ENCODE measurements at regions not wholly inside any gene's neighbourhood (a gene's known extent, or its start where the extent isn't known, plus 50 kb on each side); places are given as distances from the start of the nearest gene placed in this dataset.

GRCh38 chr14:85978582-85979250 is 448.8 kb downstream of the FLRT2 start:
- no peak for DNase-seq
- no peaks in the 10 kb centered on the region for H3K27me3 ChIP-seq (ENCODE audit: insufficient read depth, low read length, poor library complexity)
- TF ChIP-seq EZH2 (IDR thresholded peaks at IDR 0.05; ENCODE audit: borderline replicate concordance, low read depth, low read length, severe bottlenecking) (no peak), CTCF (IDR thresholded peaks at IDR 0.05; ENCODE audit: borderline replicate concordance, extremely low read depth, low read length, poor library complexity, severe bottlenecking) (no peak)
- no peak overlapping the region for H3K4me3 ChIP-seq (ENCODE audit: low read depth in 1 of 2, low read length in 2 of 2)
- no peaks in the 10 kb centered on the region for H4K20me1 ChIP-seq (ENCODE audit: insufficient read depth, low read length)
- H3K4me1 ChIP-seq (ENCODE audit: insufficient read depth, low read length), result no peaks in the 10 kb centered on the region
- no peak for ATAC-seq (ENCODE audit: insufficient read depth, low read depth)
- peaks cover 3% of the 10 kb centered on the region; the same call in 1 of the 2 replicates for H3K36me3 ChIP-seq (ENCODE audit: insufficient read depth, low read length)
- no peak overlapping the region for H3K9ac ChIP-seq (ENCODE audit: low read depth, low read length)
- peaks cover 8% of the 10 kb centered on the region for H3K9me3 ChIP-seq (ENCODE audit: insufficient read depth, low read length, severe bottlenecking)
- no peak overlapping the region for H3K4me2 ChIP-seq (ENCODE audit: insufficient read depth, low read length)
- H2AFZ ChIP-seq (ENCODE audit: low read depth, low read length), result no peak overlapping the region
- no peak overlapping the region for H3K27ac ChIP-seq (ENCODE audit: low read length)
- no peaks in the 10 kb centered on the region for H3K79me2 ChIP-seq (ENCODE audit: insufficient read depth, low read length)

- Histone ChIP-seq H3K27ac (ENCODE audit: low read length) (no peak overlapping the region), H2AFZ (ENCODE audit: low read depth, low read length) (no peak overlapping the region), H3K4me1 (ENCODE audit: insufficient read depth, low read length) (no peaks in the 10 kb centered on the region), H3K9ac (ENCODE audit: low read depth, low read length) (no peak overlapping the region), H3K4me2 (ENCODE audit: insufficient read depth, low read length) (no peak overlapping the region), H3K36me3 (ENCODE audit: insufficient read depth, low read length) (peaks cover 3% of the 10 kb centered on the region; the same call in 1 of the 2 replicates), H4K20me1 (ENCODE audit: insufficient read depth, low read length) (no peaks in the 10 kb centered on the region), H3K27me3 (ENCODE audit: insufficient read depth, low read length, poor library complexity) (no peaks in the 10 kb centered on the region), H3K4me3 (ENCODE audit: low read depth in 1 of 2, low read length in 2 of 2) (no peak overlapping the region), H3K79me2 (ENCODE audit: insufficient read depth, low read length) (no peaks in the 10 kb centered on the region), H3K9me3 (ENCODE audit: insufficient read depth, low read length, severe bottlenecking) (peaks cover 8% of the 10 kb centered on the region)
- ATAC-seq (ENCODE audit: insufficient read depth, low read depth), result no peak
- DNase-seq, result no peak
- TF ChIP-seq CTCF (IDR thresholded peaks at IDR 0.05; ENCODE audit: borderline replicate concordance, extremely low read depth, low read length, poor library complexity, severe bottlenecking) (no peak), EZH2 (IDR thresholded peaks at IDR 0.05; ENCODE audit: borderline replicate concordance, low read depth, low read length, severe bottlenecking) (no peak)
These were observed 444.7 kb downstream of the FLRT2 start for GRCh38 chr14:85974602-85975001.

- no peaks in the 10 kb centered on the region for H3K4me1 ChIP-seq (ENCODE audit: insufficient read depth, low read length)
- no peaks in the 10 kb centered on the region for H4K20me1 ChIP-seq (ENCODE audit: insufficient read depth, low read length)
- H3K4me2 ChIP-seq (ENCODE audit: insufficient read depth, low read length), result no peak overlapping the region
- no peak for ATAC-seq (ENCODE audit: insufficient read depth, low read depth)
- H3K9ac ChIP-seq (ENCODE audit: low read depth, low read length), result no peak overlapping the region
- no peak overlapping the region for H2AFZ ChIP-seq (ENCODE audit: low read depth, low read length)
- TF ChIP-seq CTCF (IDR thresholded peaks at IDR 0.05; ENCODE audit: borderline replicate concordance, extremely low read depth, low read length, poor library complexity, severe bottlenecking) (no peak), EZH2 (IDR thresholded peaks at IDR 0.05; ENCODE audit: borderline replicate concordance, low read depth, low read length, severe bottlenecking) (no peak)
- H3K79me2 ChIP-seq (ENCODE audit: insufficient read depth, low read length), result no peaks in the 10 kb centered on the region
- no peak overlapping the region for H3K27ac ChIP-seq (ENCODE audit: low read length)
- no peaks in the 10 kb centered on the region for H3K9me3 ChIP-seq (ENCODE audit: insufficient read depth, low read length, severe bottlenecking)
- no peaks in the 10 kb centered on the region for H3K27me3 ChIP-seq (ENCODE audit: insufficient read depth, low read length, poor library complexity)
- no peaks in the 10 kb centered on the region for H3K36me3 ChIP-seq (ENCODE audit: insufficient read depth, low read length)
- H3K4me3 ChIP-seq (ENCODE audit: low read depth in 1 of 2, low read length in 2 of 2), result no peak overlapping the region
- DNase-seq, result no peak
These were observed 433.5 kb downstream of the FLRT2 start for GRCh38 chr14:85963486-85963885.
